BE2C (cell line): ENCODE measurements at regions not wholly inside any gene's neighbourhood (a gene's known extent, or its start where the extent isn't known, plus 50 kb on each side); places are given as distances from the start of the nearest gene placed in this dataset.
"Not testable (repeated sequence)": the region's sequence is repeated elsewhere in the genome, so short reads cannot be mapped to it uniquely, and the experiment has no call there.

Source experiments
- DNase-seq: peaks from one replicate; pipeline ENCODE4 v3.0.0-alpha.2; 2020
- H3K27me3 ChIP-seq: fragments of 250-450 bp; sonication (Bioruptor Pico); 2 replicates; pipeline ENCODE4 v1.5.1; 2020; ENCODE audit warnings: mild to moderate bottlenecking
- H3K36me3 ChIP-seq: fragments of 250-450 bp; sonication (Bioruptor Pico); 2 replicates; pipeline ENCODE4 v1.5.1; 2020; ENCODE audit warnings: mild to moderate bottlenecking
- H3K4me1 ChIP-seq: fragments of 250-450 bp; sonication (Bioruptor Pico); 2 replicates; pipeline ENCODE4 v1.5.1; 2020
- H3K4me3 ChIP-seq: 2 replicates; pipeline ENCODE4 v1.5.1; 2011; ENCODE audit warnings: low read depth, low read length
- H3K9me3 ChIP-seq: fragments of 250-450 bp; sonication (Bioruptor Pico); 2 replicates; pipeline ENCODE4 v1.5.1; 2020
- TF ChIP-seq, protein P1 (sequence below): IDR thresholded peaks from 2 replicates; pipeline ENCODE4 v1.5.1; 2012; ENCODE audit warnings: mild to moderate bottlenecking, low read depth, low read length

DNA sequence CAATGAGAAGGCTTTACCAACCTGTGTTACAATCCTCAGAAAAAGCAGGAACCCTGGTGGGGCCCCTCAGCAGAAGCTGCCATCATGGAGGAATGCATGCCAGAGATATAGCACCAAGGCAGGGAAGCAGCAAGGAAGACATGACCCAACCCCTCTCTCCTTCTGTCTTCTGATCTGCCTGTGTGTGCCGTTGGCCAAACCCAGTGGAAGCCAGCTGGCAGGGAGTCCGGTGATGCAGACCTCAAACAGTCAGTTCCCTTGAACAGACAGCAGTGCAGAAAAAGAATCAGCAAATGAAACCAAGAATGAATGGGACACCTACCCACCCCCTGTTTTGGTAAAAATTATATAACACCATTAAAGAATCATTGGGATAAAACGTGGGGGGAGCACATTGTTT, 234.2 kb downstream of the ZNF608 start:
- TF ChIP-seq, protein P1, sequence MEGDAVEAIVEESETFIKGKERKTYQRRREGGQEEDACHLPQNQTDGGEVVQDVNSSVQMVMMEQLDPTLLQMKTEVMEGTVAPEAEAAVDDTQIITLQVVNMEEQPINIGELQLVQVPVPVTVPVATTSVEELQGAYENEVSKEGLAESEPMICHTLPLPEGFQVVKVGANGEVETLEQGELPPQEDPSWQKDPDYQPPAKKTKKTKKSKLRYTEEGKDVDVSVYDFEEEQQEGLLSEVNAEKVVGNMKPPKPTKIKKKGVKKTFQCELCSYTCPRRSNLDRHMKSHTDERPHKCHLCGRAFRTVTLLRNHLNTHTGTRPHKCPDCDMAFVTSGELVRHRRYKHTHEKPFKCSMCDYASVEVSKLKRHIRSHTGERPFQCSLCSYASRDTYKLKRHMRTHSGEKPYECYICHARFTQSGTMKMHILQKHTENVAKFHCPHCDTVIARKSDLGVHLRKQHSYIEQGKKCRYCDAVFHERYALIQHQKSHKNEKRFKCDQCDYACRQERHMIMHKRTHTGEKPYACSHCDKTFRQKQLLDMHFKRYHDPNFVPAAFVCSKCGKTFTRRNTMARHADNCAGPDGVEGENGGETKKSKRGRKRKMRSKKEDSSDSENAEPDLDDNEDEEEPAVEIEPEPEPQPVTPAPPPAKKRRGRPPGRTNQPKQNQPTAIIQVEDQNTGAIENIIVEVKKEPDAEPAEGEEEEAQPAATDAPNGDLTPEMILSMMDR, result no peak
- no peak for DNase-seq
- Histone ChIP-seq H3K27me3 (no peaks in the 10 kb centered on the region), H3K36me3 (no peaks in the 10 kb centered on the region), H3K4me1 (peaks cover 10% of the 10 kb centered on the region), H3K9me3 (no peaks in the 10 kb centered on the region), H3K4me3 (no peak overlapping the region)

GRCh38 chr5:124511791-124512190, 234.6 kb downstream of the ZNF608 start:
- peaks cover 10% of the 10 kb centered on the region for H3K4me1 ChIP-seq
- no peaks in the 10 kb centered on the region for H3K9me3 ChIP-seq
- no peaks in the 10 kb centered on the region for H3K36me3 ChIP-seq
- TF ChIP-seq, protein P1, result no peak
- H3K4me3 ChIP-seq, result no peak overlapping the region
- DNase-seq, result no peak
- H3K27me3 ChIP-seq, result no peaks in the 10 kb centered on the region

GRCh38 chr5:124507688-124508087, 238.8 kb downstream of the ZNF608 start:
- H3K4me1 ChIP-seq, result peaks cover 4% of the 10 kb centered on the region
- TF ChIP-seq, protein P1, result no peak
- H3K36me3 ChIP-seq, result no peaks in the 10 kb centered on the region
- no peak overlapping the region for H3K4me3 ChIP-seq
- DNase-seq, result no peak
- no peaks in the 10 kb centered on the region for H3K27me3 ChIP-seq
- no peaks in the 10 kb centered on the region for H3K9me3 ChIP-seq

GRCh38 chr5:124504081-124504916, 242.1 kb downstream of the ZNF608 start:
- TF ChIP-seq, protein P1, result no peak
- Histone ChIP-seq H3K4me3 (no peak overlapping the region), H3K4me1 (no peaks in the 10 kb centered on the region), H3K27me3 (no peaks in the 10 kb centered on the region), H3K36me3 (no peaks in the 10 kb centered on the region), H3K9me3 (no peaks in the 10 kb centered on the region)
- DNase-seq, result no peak

- H3K9me3 ChIP-seq, result no peaks in the 10 kb centered on the region
- H3K36me3 ChIP-seq, result no peaks in the 10 kb centered on the region
- no peaks in the 10 kb centered on the region for H3K27me3 ChIP-seq
- H3K4me1 ChIP-seq, result no peaks in the 10 kb centered on the region
- DNase-seq, result no peak
- H3K4me3 ChIP-seq, result no peak overlapping the region
- TF ChIP-seq, protein P1, result no peak
These were observed 243.9 kb downstream of the ZNF608 start for GRCh38 chr5:124502551-124502950.

- H3K9me3 ChIP-seq, H3K4me3 ChIP-seq, H3K36me3 ChIP-seq, H3K27me3 ChIP-seq, H3K4me1 ChIP-seq, DNase-seq: not testable (repeated sequence)
These were observed 246.6 kb downstream of the ZNF608 start for GRCh38 chr5:124499818-124500217.

GRCh38 chr5:124496968-124497367, 249.5 kb downstream of the ZNF608 start:
- not testable (repeated sequence) for H3K9me3 ChIP-seq, H3K27me3 ChIP-seq, H3K4me3 ChIP-seq, H3K36me3 ChIP-seq, H3K4me1 ChIP-seq, DNase-seq
